WTC11 (cell line): ENCODE measurements at regions not wholly inside any gene's neighbourhood (a gene's known extent, or its start where the extent isn't known, plus 50 kb on each side); places are given as distances from the start of the nearest gene placed in this dataset.

Experiments
- ATAC-seq: fragments of 200-7000 bp; cut with Tn5 transposase; 2 replicates; pipeline ENCODE4 v1.10.0; 2021; ENCODE audit warnings: mild to moderate bottlenecking, moderate library complexity
- CTCF ChIA-PET: fragments of 300-600 bp; sonication (Branson Sonifier 250); formaldehyde crosslinking; loops from one replicate; lab custom pipeline; 2021; ENCODE audit warnings: antibody characterized with exemption; lab: Charles Lee
- POLR2A ChIA-PET: fragments of 350-600 bp; sonication (Branson Sonifier 250); formaldehyde crosslinking; loops from one replicate; lab custom pipeline; 2021; ENCODE audit warnings: antibody characterized with exemption; lab: Charles Lee
- DNase-seq: peaks from one replicate; pipeline ENCODE4 v3.0.0; 2021; ENCODE audit warnings: low spot score
- H3K27ac Mint-ChIP-seq: 2 replicates; pipeline ENCODE4 v1.8.0; 2021; ENCODE audit warnings: mixed read lengths
- H3K27me3 Mint-ChIP-seq: 2 replicates; pipeline ENCODE4 v1.8.0; 2021; ENCODE audit warnings: low read depth, mild to moderate bottlenecking, moderate library complexity, mixed read lengths
- H3K36me3 Mint-ChIP-seq: 2 replicates; pipeline ENCODE4 v1.8.0; 2021; ENCODE audit warnings: mixed read lengths
- H3K4me1 Mint-ChIP-seq: 2 replicates; pipeline ENCODE4 v1.8.0; 2022; ENCODE audit warnings: mixed read lengths
- H3K4me3 Mint-ChIP-seq: 2 replicates; pipeline ENCODE4 v1.8.0; 2021; ENCODE audit warnings: mild to moderate bottlenecking, moderate library complexity, mixed read lengths
- H3K9me3 Mint-ChIP-seq: 2 replicates; pipeline ENCODE4 v1.8.0; 2021; ENCODE audit warnings: mixed read lengths
- CTCF ChIP-seq: fragments of 200-600 bp; IDR thresholded peaks from 2 replicates; pipeline ENCODE4 v1.8.0; 2022; ENCODE audit warnings: antibody characterized with exemption
- ELF4 ChIP-seq: sonication (generic); formaldehyde crosslinking; IDR thresholded peaks from 2 replicates; pipeline ENCODE4 v1.8.1; 2022; ENCODE audit warnings: low read depth, mild to moderate bottlenecking, moderate library complexity, missing genetic modification reagents
- ERG ChIP-seq: fragments of 250-450 bp; sonication (Bioruptor Pico); IDR thresholded peaks from 2 replicates; pipeline ENCODE4 v1.8.0; 2021; ENCODE audit warnings: mild to moderate bottlenecking
- ESRRA ChIP-seq: sonication (generic); formaldehyde crosslinking; IDR thresholded peaks from 2 replicates; pipeline ENCODE4 v1.8.1; 2022; ENCODE audit warnings: mild to moderate bottlenecking, missing genetic modification reagents, borderline replicate concordance
- HMGXB4 ChIP-seq: sonication (generic); formaldehyde crosslinking; IDR thresholded peaks from 2 replicates; pipeline ENCODE4 v1.8.1; 2023; ENCODE audit warnings: mild to moderate bottlenecking, moderate library complexity, missing genetic modification reagents
- KAT7 ChIP-seq: sonication (generic); formaldehyde crosslinking; IDR thresholded peaks from 2 replicates; pipeline ENCODE4 v1.8.1; 2023; ENCODE audit warnings: missing genetic modification reagents, mild to moderate bottlenecking, borderline replicate concordance
- MLX ChIP-seq: sonication (generic); formaldehyde crosslinking; IDR thresholded peaks from 2 replicates; pipeline ENCODE4 v1.8.1; 2023; ENCODE audit warnings: mild to moderate bottlenecking, missing genetic modification reagents, moderate library complexity
- MYBL2 ChIP-seq: sonication (generic); formaldehyde crosslinking; IDR thresholded peaks from 2 replicates; pipeline ENCODE4 v1.8.1; 2023; ENCODE audit warnings: mild to moderate bottlenecking, moderate library complexity, missing genetic modification reagents
- NR1H2 ChIP-seq: sonication (generic); formaldehyde crosslinking; IDR thresholded peaks from 2 replicates; pipeline ENCODE4 v1.9.0; 2021; ENCODE audit warnings: mild to moderate bottlenecking, moderate library complexity, missing genetic modification reagents
- PRDM15 ChIP-seq: sonication (generic); formaldehyde crosslinking; IDR thresholded peaks from 2 replicates; pipeline ENCODE4 v1.8.0; 2022; ENCODE audit warnings: missing genetic modification reagents
- PRRX2 ChIP-seq: fragments of 250-450 bp; sonication (Bioruptor Pico); IDR thresholded peaks from 2 replicates; pipeline ENCODE4 v1.8.0; 2021; ENCODE audit warnings: mild to moderate bottlenecking
- RELA ChIP-seq: sonication (generic); formaldehyde crosslinking; IDR thresholded peaks from 2 replicates; pipeline ENCODE4 v1.8.1; 2022; ENCODE audit warnings: missing genetic modification reagents, mild to moderate bottlenecking, borderline replicate concordance
- SOX15 ChIP-seq: fragments of 250-450 bp; sonication (Bioruptor Pico); IDR thresholded peaks from 2 replicates; pipeline ENCODE4 v1.9.0; 2021; ENCODE audit warnings: mild to moderate bottlenecking
- SP1 ChIP-seq: sonication (generic); formaldehyde crosslinking; conservative IDR thresholded peaks from 2 replicates; pipeline ENCODE4 v1.8.1; 2022; ENCODE audit warnings: missing genetic modification reagents
- ZNF232 ChIP-seq: sonication (generic); formaldehyde crosslinking; IDR thresholded peaks from 2 replicates; pipeline ENCODE4 v1.8.0; 2022; ENCODE audit warnings: mild to moderate bottlenecking, missing genetic modification reagents
- ZNF317 ChIP-seq: sonication (generic); formaldehyde crosslinking; IDR thresholded peaks from 2 replicates; pipeline ENCODE4 v1.8.1; 2023; ENCODE audit warnings: low read depth, mild to moderate bottlenecking, moderate library complexity, missing genetic modification reagents, borderline replicate concordance
- ZNF396 ChIP-seq: fragments of 250-450 bp; sonication (Bioruptor Pico); IDR thresholded peaks from 2 replicates; pipeline ENCODE4 v1.8.0; 2021; ENCODE audit warnings: mild to moderate bottlenecking, moderate library complexity, borderline replicate concordance
- ZNF423 ChIP-seq: fragments of 250-450 bp; sonication (Bioruptor Pico); IDR thresholded peaks from 2 replicates; pipeline ENCODE4 v2.1.2; 2022; ENCODE audit warnings: mild to moderate bottlenecking, moderate library complexity
- ZNF671 ChIP-seq: fragments of 250-450 bp; sonication (Bioruptor Pico); IDR thresholded peaks from 2 replicates; pipeline ENCODE4 v1.8.0; 2021; ENCODE audit warnings: mild to moderate bottlenecking

GRCh38 chr1:182142621-182143020 is 81.1 kb upstream of the ZNF648 start:
- H3K27me3 Mint-ChIP-seq: no peaks in the 10 kb centered on the region
- no peak for TF ChIP-seq MYBL2
- no peak for TF ChIP-seq SP1 (CRISPR knock-in tag)
- TF ChIP-seq ESRRA (CRISPR knock-in tag): no peak
- no peak for TF ChIP-seq ZNF423 (CRISPR knock-in tag)
- TF ChIP-seq HMGXB4 (CRISPR knock-in tag): no peak
- TF ChIP-seq ZNF317 (CRISPR knock-in tag): no peak
- no peak for TF ChIP-seq SOX15 (CRISPR knock-in tag)
- no peak for TF ChIP-seq KAT7 (CRISPR knock-in tag)
- TF ChIP-seq ERG: no peak
- TF ChIP-seq ZNF671: no peak
- TF ChIP-seq PRRX2: no peak
- no peak for TF ChIP-seq NR1H2 (CRISPR knock-in tag)
- no peak for TF ChIP-seq MLX
- TF ChIP-seq RELA (CRISPR knock-in tag): no peak
- TF ChIP-seq ZNF232 (CRISPR knock-in tag): no peak
- no peak for TF ChIP-seq CTCF
- no peak for TF ChIP-seq ZNF396 (CRISPR knock-in tag)
- H3K4me3 Mint-ChIP-seq: no peak overlapping the region
- no peaks in the 10 kb centered on the region for H3K9me3 Mint-ChIP-seq
- H3K27ac Mint-ChIP-seq: no peak overlapping the region
- DNase-seq (no peak), ATAC-seq (no peak)
- CTCF ChIA-PET: interaction anchor here (0.6 to 3.9 kb wide), 60 partner anchors 8 to 659 kb away, joined by 3 to 64 read pairs (median 4); partner anchors contain the start of gene GLUL
- peaks cover 19% of the 10 kb centered on the region for H3K4me1 Mint-ChIP-seq
- POLR2A ChIA-PET: interaction anchor here (0.6 to 2.1 kb wide), 6 partner anchors 15 to 254 kb away, joined by 3 to 6 read pairs (median 4); partner anchors contain the start of gene GLUL
- H3K36me3 Mint-ChIP-seq: no peaks in the 10 kb centered on the region

GRCh38 chr1:182141040-182141439 is 79.5 kb upstream of the ZNF648 start:
- H3K36me3 Mint-ChIP-seq: no peaks in the 10 kb centered on the region
- no peak overlapping the region for H3K4me3 Mint-ChIP-seq
- H3K27me3 Mint-ChIP-seq: no peaks in the 10 kb centered on the region
- no peak for TF ChIP-seq PRDM15 (CRISPR knock-in tag)
- TF ChIP-seq ELF4: no peak
- peaks cover 35% of the 10 kb centered on the region for H3K4me1 Mint-ChIP-seq
- no peak overlapping the region for H3K27ac Mint-ChIP-seq
- CTCF ChIA-PET: interaction anchor here (0.7 to 2.0 kb wide), 6 partner anchors 32 to 256 kb away, joined by 3 to 12 read pairs (median 6); no protein-coding TSS in a partner anchor
- no peak for DNase-seq
- POLR2A ChIA-PET: interaction anchor here (1.1 kb wide), 1 partner anchor 50 kb away, joined by 3 read pairs; no protein-coding TSS in a partner anchor
- H3K9me3 Mint-ChIP-seq: no peaks in the 10 kb centered on the region
- no peak for ATAC-seq
